Cardiac fibroblast (primary cell): ENCODE measurements at regions not wholly inside any gene's neighbourhood (a gene's known extent, or its start where the extent isn't known, plus 50 kb on each side); places are given as distances from the start of the nearest gene placed in this dataset.
A peak's percentile ranks its signal among the peaks of the same experiment; 100 is the strongest.

ENCODE experiments used
- DNase-seq, 2 donors: peaks; one replicate each; pipeline versions ENCODE4 v3.0.0 to v3.0.0-alpha.2; 2010; ENCODE audit warnings: low read depth in 2 of 2
- H3K4me3 ChIP-seq, 2 donors: replicated peaks in 1 of 2; 1 replicate in 1 of 2; 2 replicates in 1 of 2; pipeline ENCODE4 v1.5.1; 2011; ENCODE audit warnings: low read depth in 2 of 2, low read length in 2 of 2, mild to moderate bottlenecking in 2 of 2, moderate library complexity in 1 of 2
- TF ChIP-seq, protein P1 (sequence below): IDR thresholded peaks from one replicate; pipeline ENCODE4 v1.5.1; 2011; ENCODE audit warnings: low read depth, mild to moderate bottlenecking, low read length, inconsistent platforms

DNA sequence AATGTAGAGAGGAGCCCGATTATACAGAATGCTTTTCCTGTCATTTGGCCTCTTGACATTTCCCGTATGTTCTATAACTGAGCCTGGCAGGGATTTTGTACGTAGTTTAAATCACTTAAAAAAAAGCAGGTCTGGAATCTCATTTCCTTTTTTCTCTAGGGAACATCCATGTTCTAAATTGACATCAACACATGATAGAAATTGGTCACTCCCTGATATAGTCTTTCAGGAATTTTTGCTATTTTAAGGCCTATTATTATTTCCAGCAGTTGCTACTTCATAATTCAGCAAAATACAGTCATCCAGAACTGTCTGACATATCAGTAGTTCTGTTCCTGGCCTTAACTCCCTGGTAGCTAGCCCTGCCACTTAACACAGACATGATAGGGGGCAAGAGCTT lies 565.7 kb upstream of the ZEB2 start:
- DNase-seq: peak; percentile 29 to 56
- TF ChIP-seq, protein P1, sequence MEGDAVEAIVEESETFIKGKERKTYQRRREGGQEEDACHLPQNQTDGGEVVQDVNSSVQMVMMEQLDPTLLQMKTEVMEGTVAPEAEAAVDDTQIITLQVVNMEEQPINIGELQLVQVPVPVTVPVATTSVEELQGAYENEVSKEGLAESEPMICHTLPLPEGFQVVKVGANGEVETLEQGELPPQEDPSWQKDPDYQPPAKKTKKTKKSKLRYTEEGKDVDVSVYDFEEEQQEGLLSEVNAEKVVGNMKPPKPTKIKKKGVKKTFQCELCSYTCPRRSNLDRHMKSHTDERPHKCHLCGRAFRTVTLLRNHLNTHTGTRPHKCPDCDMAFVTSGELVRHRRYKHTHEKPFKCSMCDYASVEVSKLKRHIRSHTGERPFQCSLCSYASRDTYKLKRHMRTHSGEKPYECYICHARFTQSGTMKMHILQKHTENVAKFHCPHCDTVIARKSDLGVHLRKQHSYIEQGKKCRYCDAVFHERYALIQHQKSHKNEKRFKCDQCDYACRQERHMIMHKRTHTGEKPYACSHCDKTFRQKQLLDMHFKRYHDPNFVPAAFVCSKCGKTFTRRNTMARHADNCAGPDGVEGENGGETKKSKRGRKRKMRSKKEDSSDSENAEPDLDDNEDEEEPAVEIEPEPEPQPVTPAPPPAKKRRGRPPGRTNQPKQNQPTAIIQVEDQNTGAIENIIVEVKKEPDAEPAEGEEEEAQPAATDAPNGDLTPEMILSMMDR: no peak
- H3K4me3 ChIP-seq: no peak overlapping the region

DNA sequence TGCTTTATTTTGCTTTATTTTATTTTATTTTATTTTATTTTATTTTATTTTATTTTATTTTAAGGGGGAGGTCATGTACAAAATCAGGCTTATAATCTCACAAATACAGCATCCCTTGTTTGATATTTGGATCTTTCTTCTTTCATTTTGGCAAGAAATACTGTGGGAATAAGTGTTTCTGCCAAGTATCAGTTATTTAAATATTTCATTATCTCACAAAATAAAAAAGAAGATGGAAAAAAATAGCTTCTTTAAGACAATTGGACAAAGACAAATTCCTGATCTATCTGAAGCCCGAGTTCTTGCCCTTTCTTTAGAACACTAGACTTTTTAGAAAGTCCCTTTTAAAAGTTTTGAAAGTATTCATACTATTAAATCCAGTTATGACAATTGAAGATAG lies 560.5 kb upstream of the ZEB2 start:
- TF ChIP-seq, protein P1: no peak
- DNase-seq: peak in 1 of 2 donors; percentile 42
- H3K4me3 ChIP-seq: no peak overlapping the region

DNA sequence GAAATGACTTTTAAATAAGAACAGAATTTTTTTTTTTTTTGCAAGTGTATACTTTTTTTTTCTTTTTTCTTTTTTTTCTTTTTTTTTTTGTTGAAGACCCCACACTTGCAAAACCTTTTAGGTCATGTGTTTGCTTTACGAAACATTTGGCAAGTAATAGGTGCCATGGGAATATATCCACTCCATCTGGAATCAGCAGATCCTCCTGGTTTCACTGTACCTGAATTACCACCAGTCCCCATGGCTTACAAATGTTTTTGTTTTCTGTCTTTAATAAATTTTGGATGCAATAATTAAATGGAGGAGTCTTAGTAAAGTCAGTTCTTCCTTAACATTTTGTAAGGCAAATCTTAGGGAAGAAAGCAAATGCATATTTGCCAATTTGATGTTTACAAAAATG lies 559.7 kb upstream of the ZEB2 start:
- no peak overlapping the region for H3K4me3 ChIP-seq
- TF ChIP-seq, protein P1: no peak
- no peak for DNase-seq

DNA sequence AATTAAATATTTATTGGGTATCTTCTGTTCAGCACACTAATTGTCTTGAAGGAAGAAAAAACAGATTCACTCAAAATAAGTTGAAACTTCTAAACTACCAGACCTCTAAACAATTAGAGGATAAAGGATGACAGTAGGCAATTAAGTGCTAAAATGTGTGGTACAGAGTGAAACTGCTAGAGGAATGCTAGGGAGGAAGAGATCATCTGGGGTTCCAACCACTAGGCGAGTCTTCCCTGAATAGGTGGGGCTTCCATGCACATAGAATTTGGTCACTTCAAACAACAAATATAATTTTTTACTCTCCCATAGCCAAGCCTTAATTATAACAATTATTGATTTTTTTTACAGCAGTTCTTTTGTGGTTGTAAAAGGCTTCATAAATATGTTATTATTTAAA lies 559.0 kb upstream of the ZEB2 start:
- no peak for DNase-seq
- TF ChIP-seq, protein P1: no peak
- H3K4me3 ChIP-seq: no peak overlapping the region

DNA sequence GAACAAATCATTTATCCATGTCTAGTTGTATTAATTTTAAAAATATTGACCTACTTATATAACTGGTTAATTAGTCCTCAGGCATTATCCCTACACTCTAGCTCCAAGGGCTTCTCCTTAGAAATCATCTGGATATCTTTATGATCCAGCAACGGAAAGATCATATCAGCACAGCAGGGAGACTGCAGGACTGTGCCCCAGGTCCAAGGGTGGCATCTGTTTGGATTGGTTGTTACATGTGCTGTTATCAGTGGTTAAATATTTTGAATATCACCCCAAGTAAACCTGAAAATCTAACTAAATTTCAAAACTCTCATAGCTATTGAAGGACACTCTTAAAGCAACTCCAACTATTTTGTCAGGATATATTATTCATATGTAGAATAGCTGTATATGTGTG lies 556.2 kb upstream of the ZEB2 start:
- TF ChIP-seq, protein P1: no peak
- DNase-seq: no peak
- H3K4me3 ChIP-seq: no peak overlapping the region

DNA sequence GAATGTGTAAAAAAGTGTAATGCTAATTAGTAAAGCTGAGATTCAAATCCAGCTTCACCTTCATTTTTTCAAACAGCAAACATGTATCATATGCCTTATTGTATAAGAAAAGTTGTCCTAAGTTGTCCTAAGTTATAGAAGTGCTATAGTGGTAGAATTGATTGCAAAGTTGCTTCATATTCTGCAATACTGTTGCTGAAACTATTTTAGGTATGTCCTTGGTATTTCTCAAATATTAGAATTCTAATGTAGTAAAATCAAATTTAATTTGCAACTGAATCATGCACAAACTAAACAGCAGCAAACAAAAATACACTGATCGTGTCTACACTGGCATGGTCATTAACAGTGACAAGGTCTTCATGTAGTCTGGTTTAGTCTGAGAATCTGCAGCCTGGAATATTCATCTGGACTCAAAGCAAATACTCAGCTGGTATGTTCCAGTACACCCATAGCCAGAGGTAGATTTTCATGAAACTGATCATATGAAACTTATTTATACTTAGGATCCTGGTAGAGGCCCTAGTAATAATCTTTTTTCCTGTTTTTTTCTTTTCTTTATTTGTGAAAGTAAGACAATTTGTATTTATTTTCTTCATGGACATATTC lies 555.6 kb upstream of the ZEB2 start:
- DNase-seq: no peak
- no peak overlapping the region for H3K4me3 ChIP-seq
- TF ChIP-seq, protein P1: no peak

DNA sequence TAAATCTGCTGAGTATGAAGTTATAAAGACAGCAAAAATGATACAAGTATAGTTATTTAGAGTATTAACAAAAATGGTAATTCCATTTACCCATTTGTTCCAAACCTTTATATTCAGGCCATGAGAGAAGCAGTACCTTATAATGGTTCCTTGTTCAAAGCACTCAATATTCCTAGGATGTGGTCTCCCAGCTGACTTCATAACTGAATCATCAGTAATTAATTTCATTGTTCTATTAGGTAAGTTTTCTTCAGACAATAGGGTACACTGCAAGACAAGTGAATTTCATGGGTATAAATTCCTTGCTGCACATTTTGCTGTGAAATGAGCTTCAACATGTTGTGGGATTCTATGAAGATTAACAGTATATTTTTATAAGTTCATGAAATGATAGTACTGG lies 550.8 kb upstream of the ZEB2 start:
- TF ChIP-seq, protein P1: no peak
- no peak overlapping the region for H3K4me3 ChIP-seq
- no peak for DNase-seq
